GM03348 (cell line): ENCODE measurements at regions not wholly inside any gene's neighbourhood (a gene's known extent, or its start where the extent isn't known, plus 50 kb on each side); places are given as distances from the start of the nearest gene placed in this dataset.
A peak's percentile ranks its signal among the peaks of the same experiment; 100 is the strongest.

Experiments used
- DNase-seq: peaks from one replicate; pipeline ENCODE4 v3.0.0; 2012; ENCODE audit warnings: low spot score

- DNase-seq, result peak; percentile 72
Measured at GRCh38 chr13:80131204-80131603, 209.7 kb downstream of the SPRY2 start.

DNA sequence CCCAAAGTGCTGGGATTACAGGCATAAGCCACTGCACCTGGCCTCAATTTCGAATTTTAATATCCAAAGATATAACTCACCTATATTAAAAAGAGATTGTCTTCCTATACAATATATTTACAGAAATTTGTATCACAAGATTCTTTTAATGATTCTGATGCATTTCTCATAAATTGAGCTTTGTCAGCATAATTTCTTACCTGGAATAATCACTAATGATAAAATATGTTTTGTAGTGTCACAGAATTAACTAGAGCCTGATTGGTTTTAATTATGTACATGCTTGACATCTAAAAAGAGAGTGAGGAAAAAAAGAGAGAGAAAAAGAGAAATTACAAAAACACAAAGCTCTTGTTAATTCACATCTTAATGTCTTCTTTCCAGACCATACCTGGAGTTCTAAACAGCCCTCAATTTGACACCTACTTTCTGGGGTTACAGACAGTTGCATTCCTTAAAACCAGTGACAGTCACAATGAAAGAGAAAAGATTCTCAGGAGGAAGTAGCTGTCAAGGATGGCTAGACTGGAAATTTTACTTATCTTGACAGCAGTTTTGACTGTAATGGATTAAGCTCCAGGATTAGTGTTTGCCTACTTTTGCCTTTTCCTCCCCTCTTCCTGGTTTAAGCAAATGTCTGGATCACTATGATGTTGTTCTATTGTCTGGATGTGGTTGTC lies 214.4 kb downstream of the SPRY2 start:
- DNase-seq, result no peak

- DNase-seq, result no peak
Measured at GRCh38 chr13:80123945-80124344, 217.0 kb downstream of the SPRY2 start.

GRCh38 chr13:80121038-80121437 lies 219.9 kb downstream of the SPRY2 start:
- no peak for DNase-seq

- DNase-seq, result no peak
Measured at GRCh38 chr13:80118506-80118905, 222.4 kb downstream of the SPRY2 start.

DNA sequence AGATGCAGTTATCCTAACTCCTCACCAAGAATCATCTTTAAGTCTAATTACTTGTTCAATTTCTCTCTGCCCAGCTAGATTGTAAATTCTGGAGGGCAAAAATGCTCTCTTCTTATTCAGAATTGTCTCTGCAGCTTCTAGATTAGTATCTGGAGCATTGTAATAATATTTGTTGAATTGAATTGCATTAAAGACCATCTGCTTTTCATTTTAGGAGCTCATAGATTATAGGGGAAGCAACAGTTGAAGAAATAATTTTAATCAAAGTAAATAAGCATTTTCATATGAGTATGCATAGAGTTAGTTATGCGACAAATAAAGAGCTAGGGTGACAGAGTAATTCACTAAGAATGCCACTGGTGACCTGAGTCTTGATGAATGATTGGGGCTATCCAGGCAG lies 222.8 kb downstream of the SPRY2 start:
- DNase-seq, result no peak

DNA sequence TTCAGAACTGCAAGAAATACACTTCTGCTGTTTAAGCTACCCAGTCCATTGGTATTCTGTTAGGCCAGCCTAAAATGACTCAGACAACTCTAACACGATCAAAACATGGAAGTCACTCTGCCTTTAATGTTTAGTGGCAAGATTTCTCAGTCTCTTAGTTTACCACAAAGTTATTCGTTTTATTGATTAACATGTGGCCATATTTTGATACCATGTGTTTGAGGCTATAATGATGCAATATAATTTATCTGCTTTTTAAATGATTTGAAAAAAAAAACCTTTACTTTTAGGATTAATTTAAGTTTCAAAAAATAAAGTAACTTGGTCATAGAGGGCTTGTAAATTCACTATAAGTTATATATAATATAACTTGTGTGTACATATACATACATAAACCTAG lies 223.4 kb downstream of the SPRY2 start:
- no peak for DNase-seq

DNA sequence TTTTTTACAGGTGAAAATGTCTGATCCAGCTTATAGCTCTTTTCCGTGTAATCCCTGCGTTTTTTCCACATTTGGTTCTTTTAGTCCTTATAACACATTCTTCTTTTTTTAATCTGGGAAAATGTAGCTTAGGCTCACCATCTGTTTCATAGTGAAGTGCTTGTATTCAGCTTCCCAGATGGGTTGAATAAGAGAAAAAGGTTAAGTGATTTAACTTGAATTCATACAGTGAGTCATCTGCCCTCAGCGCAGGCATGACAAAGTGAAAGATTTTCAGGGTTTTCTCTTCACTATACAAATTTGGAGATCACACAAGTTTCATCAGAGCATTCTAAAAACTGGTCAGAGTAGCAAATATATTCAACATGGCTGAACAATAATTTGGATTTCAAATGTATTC lies 224.8 kb downstream of the SPRY2 start:
- peak; percentile 57 for DNase-seq

GRCh38 chr13:80115616-80116015 lies 225.3 kb downstream of the SPRY2 start:
- no peak for DNase-seq

GRCh38 chr13:80113714-80114454 lies 227.0 kb downstream of the SPRY2 start:
- DNase-seq, result no peak

DNA sequence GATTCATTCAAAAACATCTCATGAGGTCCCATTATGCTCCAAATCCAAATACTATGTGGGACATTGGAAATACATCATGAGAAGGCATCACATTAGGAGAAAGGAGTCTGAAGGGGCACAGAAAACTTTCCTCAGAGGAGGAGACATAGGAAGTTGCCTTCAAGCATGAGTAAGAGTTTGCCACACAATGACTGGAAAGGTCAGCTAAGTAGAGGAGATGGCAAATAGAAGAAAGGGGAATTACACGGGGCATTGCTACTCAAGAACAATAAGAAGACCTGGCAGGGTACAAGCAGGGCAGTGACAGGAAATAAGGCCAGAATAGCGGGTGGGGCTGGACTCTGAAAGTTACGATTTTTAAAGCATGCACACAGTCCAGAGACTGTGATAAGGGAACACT lies 231.6 kb downstream of the SPRY2 start:
- DNase-seq, result no peak

- DNase-seq, result no peak
Measured at GRCh38 chr13:80105350-80105749, 235.6 kb downstream of the SPRY2 start.

GRCh38 chr13:80101040-80101439 lies 239.9 kb downstream of the SPRY2 start:
- no peak for DNase-seq

DNA sequence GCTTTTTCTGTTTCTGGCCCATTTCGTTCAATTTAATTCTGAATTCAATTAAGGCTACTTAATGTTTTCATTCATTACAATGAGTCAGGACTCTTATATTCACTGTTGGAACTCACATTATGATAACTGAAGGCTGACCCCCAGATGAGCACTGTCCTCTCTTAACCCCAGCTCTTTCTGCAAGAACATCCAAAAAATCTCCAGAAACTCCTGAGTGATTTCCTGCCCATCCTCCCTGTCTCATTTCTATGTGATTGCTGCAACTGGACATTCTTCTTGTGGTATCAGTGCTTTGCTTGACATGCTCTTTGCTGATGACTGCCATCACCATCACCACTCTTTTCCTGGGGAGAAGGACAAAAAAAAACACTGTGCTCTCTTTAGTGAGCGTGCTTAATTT lies 240.3 kb downstream of the SPRY2 start:
- peak; percentile 60 for DNase-seq

DNA sequence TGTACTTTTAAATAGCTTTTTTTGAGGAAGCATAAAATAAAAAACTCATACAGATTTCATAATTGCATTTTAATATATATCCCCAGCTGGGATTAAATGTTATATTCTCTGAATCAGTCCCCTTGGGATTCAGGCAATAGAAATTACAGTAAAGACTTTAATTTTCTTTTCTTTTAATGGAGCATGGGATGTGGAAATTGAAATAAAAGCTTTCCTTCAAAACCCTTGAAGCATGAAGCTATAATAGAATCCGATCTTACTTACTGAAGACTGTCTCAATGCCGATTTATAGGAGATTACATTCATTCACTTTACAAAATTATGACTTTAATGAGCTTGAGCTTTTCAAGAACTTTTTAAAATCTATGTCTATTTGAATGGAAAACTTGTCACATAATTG lies 243.4 kb downstream of the SPRY2 start:
- DNase-seq, result no peak

DNA sequence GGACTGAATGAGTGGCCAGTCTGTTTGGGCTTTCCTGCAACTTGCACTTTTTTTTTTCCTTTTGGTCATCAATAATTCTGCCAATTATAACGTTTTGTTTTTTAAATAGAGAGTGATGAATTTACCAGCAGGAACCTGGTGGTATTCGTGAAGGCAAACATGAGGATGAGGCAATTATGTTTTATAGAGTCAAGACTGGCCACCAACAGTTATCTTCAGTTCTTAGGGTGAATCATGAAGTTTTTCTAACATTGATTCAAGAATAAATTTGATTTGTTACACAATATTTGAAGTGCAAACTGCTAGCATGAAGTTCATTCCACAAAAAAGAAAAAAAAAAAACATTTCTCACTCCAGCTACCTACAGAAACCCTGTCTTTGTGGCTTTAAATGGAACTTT lies 244.5 kb downstream of the SPRY2 start:
- DNase-seq, result no peak

DNA sequence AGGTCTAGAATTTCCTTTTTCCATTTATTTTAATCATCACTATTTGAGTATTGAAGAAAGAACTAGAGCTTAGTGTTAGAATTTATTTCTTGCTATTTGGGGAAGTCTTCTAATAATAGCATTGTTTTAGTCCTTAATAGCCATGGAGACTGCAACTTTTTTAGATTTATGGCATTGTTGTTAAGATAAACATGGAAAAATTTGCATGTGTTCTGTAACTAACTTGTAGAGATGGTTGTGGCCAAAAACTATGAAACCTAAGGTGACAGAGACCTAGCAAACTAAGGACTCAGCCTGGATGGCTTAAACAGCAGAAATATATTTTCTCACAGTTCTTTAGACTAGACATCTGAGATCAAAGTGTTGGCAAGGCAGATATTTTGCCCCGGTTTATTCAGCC lies 246.4 kb downstream of the SPRY2 start:
- DNase-seq, result no peak

GRCh38 chr13:80093888-80094287 lies 247.0 kb downstream of the SPRY2 start:
- DNase-seq, result no peak

DNA sequence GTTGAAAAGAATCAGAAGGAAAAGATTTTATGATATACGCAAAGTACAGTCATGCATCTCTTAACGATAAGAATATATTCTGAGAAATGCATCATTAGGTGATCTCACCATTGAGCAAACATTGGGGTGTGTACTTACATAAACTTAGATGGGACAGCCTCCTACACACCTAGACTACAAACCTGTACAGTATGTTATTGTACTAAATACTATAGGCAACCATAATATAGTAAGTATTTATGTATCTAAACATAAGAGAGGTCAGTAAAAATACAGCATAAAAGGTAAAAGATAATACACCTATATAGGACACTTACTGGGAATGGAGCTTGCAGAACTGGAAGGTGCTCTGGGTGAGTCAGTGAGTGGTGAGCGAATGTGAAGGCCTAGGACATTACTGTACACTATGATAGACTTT lies 254.6 kb downstream of the SPRY2 start:
- no peak for DNase-seq

GRCh38 chr13:80083853-80084676 lies 256.9 kb downstream of the SPRY2 start:
- peak; percentile 76 for DNase-seq

GRCh38 chr13:80083081-80083852 lies 257.7 kb downstream of the SPRY2 start:
- peak; percentile 10 for DNase-seq

GRCh38 chr13:80082396-80083080 lies 258.4 kb downstream of the SPRY2 start:
- peak; percentile 12 for DNase-seq
